ENCODE measurements at regions not wholly inside any gene's neighbourhood (a gene's known extent, or its start where the extent isn't known, plus 50 kb on each side); places are given as distances from the start of the nearest gene placed in this dataset.
A peak's percentile ranks its signal among the peaks of the same experiment; 100 is the strongest.

- DNase-seq (ENCODE audit: low read depth), result no peak
These were observed 124.8 kb upstream of the USP9Y start for GRCh38 chrY:12576278-12576677.

GRCh38 chrY:12593532-12594216, 107.4 kb upstream of the USP9Y start:
- peak; percentile 1 for DNase-seq (ENCODE audit: low read depth)

- no peak for DNase-seq (ENCODE audit: low read depth)
These were observed 102.2 kb upstream of the USP9Y start for GRCh38 chrY:12598783-12599182.

- no peak for DNase-seq (ENCODE audit: low read depth)
These were observed 95.6 kb upstream of the USP9Y start for GRCh38 chrY:12605426-12605825.

- DNase-seq (ENCODE audit: low read depth), result no peak
These were observed 90.2 kb upstream of the USP9Y start for GRCh38 chrY:12610861-12611260.

GRCh38 chrY:12615733-12616446, 85.1 kb upstream of the USP9Y start:
- no peak for DNase-seq (ENCODE audit: low read depth)

GRCh38 chrY:12621454-12622081, 79.5 kb upstream of the USP9Y start:
- no peak for DNase-seq (ENCODE audit: low read depth)

- DNase-seq (ENCODE audit: low read depth), result no peak
These were observed 77.8 kb upstream of the USP9Y start for GRCh38 chrY:12623204-12623603.

GRCh38 chrY:12642986-12643385, 58.0 kb upstream of the USP9Y start:
- no peak for DNase-seq (ENCODE audit: low read depth)

GRCh38 chrY:12643693-12644348, 57.2 kb upstream of the USP9Y start:
- no peak for DNase-seq (ENCODE audit: low read depth)

- DNase-seq (ENCODE audit: low read depth), result no peak
These were observed 49.9 kb upstream of the USP9Y start for GRCh38 chrY:12651095-12651494.

Data from stimulated activated CD4-positive, alpha-beta T cell treated with anti-CD3 and anti-CD28 coated beads, Interleukin-2, amount 100 ng/mL, for 4 hours (primary cell).